Gastroesophageal sphincter (tissue), 4 donors: ENCODE measurements at regions not wholly inside any gene's neighbourhood (a gene's known extent, or its start where the extent isn't known, plus 50 kb on each side); places are given as distances from the start of the nearest gene placed in this dataset.

Experiments used
- ATAC-seq: fragments of 150-250 bp; one replicate; pipeline ENCODE4 v1.9.1; 2016; ENCODE audit warnings: mild to moderate bottlenecking, moderate library complexity
- H3K27ac ChIP-seq, 4 donors: fragments of 200-600 bp; sonication (generic) in 3 of 4; 1 replicate in 3 of 4; 2 replicates in 1 of 4; pipeline ENCODE4 v1.5.1; 2016 to 2019
- H3K27me3 ChIP-seq: fragments of 200-600 bp; sonication (generic); one replicate; pipeline ENCODE4 v1.5.1; 2019
- H3K36me3 ChIP-seq, 2 donors: fragments of 200-600 bp; sonication (generic); one replicate each; pipeline ENCODE4 v1.5.1; 2019; ENCODE audit warnings: control low read depth in 1 of 2
- H3K4me1 ChIP-seq, 3 donors: fragments of 200-600 bp; sonication (generic); 1 replicate in 2 of 3; 2 replicates in 1 of 3; pipeline ENCODE4 v1.5.1; 2016 to 2019; ENCODE audit warnings: control low read depth in 2 of 3
- H3K4me3 ChIP-seq, 2 donors: fragments of 200-600 bp; sonication (generic); one replicate each; pipeline ENCODE4 v1.5.1; 2019; ENCODE audit warnings: mild to moderate bottlenecking in 1 of 2, moderate library complexity in 1 of 2
- H3K9me3 ChIP-seq, 3 donors: fragments of 200-600 bp; sonication (generic); one replicate each; pipeline ENCODE4 v1.5.1; 2017 to 2019; ENCODE audit warnings: control low read depth in 2 of 3
- CTCF ChIP-seq, 4 experiments: fragments of 200-600 bp in 2 of 4; fragments of 450-650 bp in 2 of 4; sonication (generic) in 1 of 4; IDR thresholded peaks; one replicate each; pipeline ENCODE4 v1.5.1; 2017 to 2019; ENCODE audit warnings: antibody characterized with exemption in 4 of 4, mild to moderate bottlenecking in 2 of 4, moderate library complexity in 2 of 4
- EP300 ChIP-seq: sonication (generic); formaldehyde crosslinking; IDR thresholded peaks from one replicate; pipeline ENCODE4 v1.6.1; 2017; ENCODE audit warnings: antibody characterized with exemption, mild to moderate bottlenecking
- POLR2A ChIP-seq, 2 donors: fragments of 450-650 bp; IDR thresholded peaks; one replicate each; pipeline ENCODE4 v1.6.1; 2017; ENCODE audit warnings: antibody characterized with exemption in 2 of 2, mild to moderate bottlenecking in 2 of 2, moderate library complexity in 1 of 2
- POLR2AphosphoS5 ChIP-seq: sonication (generic); formaldehyde crosslinking; IDR thresholded peaks from one replicate; pipeline ENCODE4 v1.6.1; 2017; ENCODE audit warnings: antibody characterized with exemption
- WGBS, 2 donors: methylation state at CpG; one replicate each; pipeline ENCODE4 v1.1.5; 2018; ENCODE audit warnings: low coverage in 1 of 2; 5-methylcytosine and 5-hydroxymethylcytosine counted together

GRCh38 chr7:136245327-136246004 is 268.3 kb upstream of the MTPN start:
- no peak for ATAC-seq
- WGBS, 2 donors: 80 to 87% methylated on average over 3 of the region's 3 CpGs
- no peak overlapping the region for H3K4me3 ChIP-seq

GRCh38 chr7:136234040-136234439 is 256.9 kb upstream of the MTPN start:
- Histone ChIP-seq H3K9me3 (no peaks in the 10 kb centered on the region), H3K27me3 (no peaks in the 10 kb centered on the region), H3K4me1 (no peaks in the 10 kb centered on the region), H3K4me3 (no peak overlapping the region), H3K27ac (no peak overlapping the region), H3K36me3 (no peaks in the 10 kb centered on the region)
- no peak for ATAC-seq
- TF ChIP-seq CTCF (IDR thresholded peaks at IDR 0.05) (no peak), POLR2A (IDR thresholded peaks at IDR 0.05) (no peak), EP300 (no peak), POLR2AphosphoS5 (no peak)

More at GRCh38 chr7:136245327-136246004, 268.3 kb upstream of the MTPN start:
- TF ChIP-seq POLR2AphosphoS5 (no peak), POLR2A (IDR thresholded peaks at IDR 0.05) (no peak), EP300 (no peak), CTCF (IDR thresholded peaks at IDR 0.05) (no peak)
- Histone ChIP-seq H3K4me1 (no peaks in the 10 kb centered on the region), H3K27ac (no peak overlapping the region), H3K36me3 (no peaks in the 10 kb centered on the region), H3K27me3 (no peaks in the 10 kb centered on the region), H3K9me3 (no peaks in the 10 kb centered on the region)

GRCh38 chr7:136230210-136230609 is 253.1 kb upstream of the MTPN start:
- no peak overlapping the region for H3K4me3 ChIP-seq
- TF ChIP-seq CTCF (IDR thresholded peaks at IDR 0.05) (no peak), POLR2AphosphoS5 (no peak), POLR2A (IDR thresholded peaks at IDR 0.05) (no peak), EP300 (no peak)
- no peaks in the 10 kb centered on the region for H3K36me3 ChIP-seq
- ATAC-seq: no peak
- no peaks in the 10 kb centered on the region for H3K4me1 ChIP-seq
- H3K27me3 ChIP-seq: no peaks in the 10 kb centered on the region
- WGBS, 2 donors: 75 to 100% methylated on average over 1 of the region's 1 CpG
- H3K27ac ChIP-seq: no peak overlapping the region
- H3K9me3 ChIP-seq: peaks cover 0 to 7% (median 0%) of the 10 kb centered on the region in 3 donors

- TF ChIP-seq EP300 (no peak), POLR2A (IDR thresholded peaks at IDR 0.05) (no peak), CTCF (IDR thresholded peaks at IDR 0.05) (no peak), POLR2AphosphoS5 (no peak)
- Histone ChIP-seq H3K4me1 (no peaks in the 10 kb centered on the region), H3K4me3 (no peak overlapping the region), H3K9me3 (peaks cover 0 to 12% (median 0%) of the 10 kb centered on the region in 3 donors), H3K36me3 (no peaks in the 10 kb centered on the region), H3K27ac (no peak overlapping the region), H3K27me3 (no peaks in the 10 kb centered on the region)
- no peak for ATAC-seq
- 95% methylated on average over 1 of the region's 1 CpG; no CpG with 5 or more reads in 1 of the 2 donors for WGBS, 2 donors
These were observed 252.6 kb upstream of the MTPN start for GRCh38 chr7:136229790-136230189.

GRCh38 chr7:136228171-136228570 is 251.0 kb upstream of the MTPN start:
- Histone ChIP-seq H3K4me1 (no peaks in the 10 kb centered on the region), H3K9me3 (peaks cover 0 to 14% (median 0%) of the 10 kb centered on the region in 3 donors), H3K27me3 (no peaks in the 10 kb centered on the region), H3K27ac (no peak overlapping the region), H3K36me3 (no peaks in the 10 kb centered on the region), H3K4me3 (no peak overlapping the region)
- 54 to 70% methylated on average over 3 of the region's 3 CpGs for WGBS, 2 donors
- ATAC-seq: no peak
- no peak for TF ChIP-seq POLR2A (IDR thresholded peaks at IDR 0.05)
- no peak for TF ChIP-seq CTCF (IDR thresholded peaks at IDR 0.05)
- TF ChIP-seq EP300: no peak
- no peak for TF ChIP-seq POLR2AphosphoS5
